ENCODE measurements at regions not wholly inside any gene's neighbourhood (a gene's known extent, or its start where the extent isn't known, plus 50 kb on each side); places are given as distances from the start of the nearest gene placed in this dataset.

DNA sequence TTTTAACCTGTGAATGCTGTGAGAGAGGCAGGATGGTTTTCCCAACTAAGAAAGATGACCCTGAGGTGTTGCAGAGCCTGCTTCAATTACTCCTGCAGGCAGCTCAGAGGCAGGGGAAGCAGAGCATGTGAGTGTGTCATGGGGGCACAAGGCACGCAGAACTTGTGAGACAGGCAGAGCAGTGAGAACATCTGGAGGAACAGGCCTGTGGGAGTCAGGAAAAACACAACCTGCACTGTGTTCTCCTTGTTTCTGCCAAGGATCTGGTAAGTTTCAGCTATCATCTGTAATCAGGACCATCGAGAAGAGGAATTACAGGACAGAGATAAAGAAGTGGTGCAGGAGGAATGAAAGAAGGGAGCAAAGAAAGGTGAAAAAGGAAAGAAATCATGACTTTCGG is 741.8 kb upstream of the INTU start:
- TF ChIP-seq, protein P1, sequence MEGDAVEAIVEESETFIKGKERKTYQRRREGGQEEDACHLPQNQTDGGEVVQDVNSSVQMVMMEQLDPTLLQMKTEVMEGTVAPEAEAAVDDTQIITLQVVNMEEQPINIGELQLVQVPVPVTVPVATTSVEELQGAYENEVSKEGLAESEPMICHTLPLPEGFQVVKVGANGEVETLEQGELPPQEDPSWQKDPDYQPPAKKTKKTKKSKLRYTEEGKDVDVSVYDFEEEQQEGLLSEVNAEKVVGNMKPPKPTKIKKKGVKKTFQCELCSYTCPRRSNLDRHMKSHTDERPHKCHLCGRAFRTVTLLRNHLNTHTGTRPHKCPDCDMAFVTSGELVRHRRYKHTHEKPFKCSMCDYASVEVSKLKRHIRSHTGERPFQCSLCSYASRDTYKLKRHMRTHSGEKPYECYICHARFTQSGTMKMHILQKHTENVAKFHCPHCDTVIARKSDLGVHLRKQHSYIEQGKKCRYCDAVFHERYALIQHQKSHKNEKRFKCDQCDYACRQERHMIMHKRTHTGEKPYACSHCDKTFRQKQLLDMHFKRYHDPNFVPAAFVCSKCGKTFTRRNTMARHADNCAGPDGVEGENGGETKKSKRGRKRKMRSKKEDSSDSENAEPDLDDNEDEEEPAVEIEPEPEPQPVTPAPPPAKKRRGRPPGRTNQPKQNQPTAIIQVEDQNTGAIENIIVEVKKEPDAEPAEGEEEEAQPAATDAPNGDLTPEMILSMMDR (IDR thresholded peaks at IDR 0.05), result no peak
- TF ChIP-seq POLR2A (IDR thresholded peaks at IDR 0.05) (no peak), EP300 (IDR thresholded peaks at IDR 0.05) (no peak), POLR2AphosphoS5 (IDR thresholded peaks at IDR 0.05) (no peak)
